ENCODE measurements at regions not wholly inside any gene's neighbourhood (a gene's known extent, or its start where the extent isn't known, plus 50 kb on each side); places are given as distances from the start of the nearest gene placed in this dataset.

- TF ChIP-seq CTCF (conservative IDR thresholded peaks at IDR 0.05), result no peak
- no peak for TF ChIP-seq ZFX (IDR thresholded peaks at IDR 0.05)
- no peak overlapping the region for H3K27ac ChIP-seq
These were observed 85.0 kb downstream of the CHST1 start for GRCh38 chr11:45580399-45580798.

GRCh38 chr11:45578316-45578715, 87.1 kb downstream of the CHST1 start:
- H3K27ac ChIP-seq, result no peak overlapping the region
- TF ChIP-seq CTCF (conservative IDR thresholded peaks at IDR 0.05), result no peak
- no peak for TF ChIP-seq ZFX (IDR thresholded peaks at IDR 0.05)

GRCh38 chr11:45577752-45578151, 87.7 kb downstream of the CHST1 start:
- H3K27ac ChIP-seq, result no peak overlapping the region
- TF ChIP-seq ZFX (IDR thresholded peaks at IDR 0.05) (no peak), CTCF (conservative IDR thresholded peaks at IDR 0.05) (no peak)

GRCh38 chr11:45576461-45577215, 88.8 kb downstream of the CHST1 start:
- H3K27ac ChIP-seq, result no peak overlapping the region
- TF ChIP-seq ZFX (IDR thresholded peaks at IDR 0.05), result no peak
- no peak for TF ChIP-seq CTCF (conservative IDR thresholded peaks at IDR 0.05)

GRCh38 chr11:45573728-45574127, 91.7 kb downstream of the CHST1 start:
- H3K27ac ChIP-seq, result no peak overlapping the region
- TF ChIP-seq CTCF (conservative IDR thresholded peaks at IDR 0.05) (no peak), ZFX (IDR thresholded peaks at IDR 0.05) (no peak)

GRCh38 chr11:45572354-45573123, 92.9 kb downstream of the CHST1 start:
- TF ChIP-seq ZFX (IDR thresholded peaks at IDR 0.05), result no peak
- no peak for TF ChIP-seq CTCF (conservative IDR thresholded peaks at IDR 0.05)
- no peak overlapping the region for H3K27ac ChIP-seq

GRCh38 chr11:45569776-45570175, 95.6 kb downstream of the CHST1 start:
- H3K27ac ChIP-seq, result no peak overlapping the region
- TF ChIP-seq ZFX (IDR thresholded peaks at IDR 0.05) (no peak), CTCF (conservative IDR thresholded peaks at IDR 0.05) (no peak)

Data from C4-2B (cell line).